ENCODE measurements at regions not wholly inside any gene's neighbourhood (a gene's known extent, or its start where the extent isn't known, plus 50 kb on each side); places are given as distances from the start of the nearest gene placed in this dataset.

DNA sequence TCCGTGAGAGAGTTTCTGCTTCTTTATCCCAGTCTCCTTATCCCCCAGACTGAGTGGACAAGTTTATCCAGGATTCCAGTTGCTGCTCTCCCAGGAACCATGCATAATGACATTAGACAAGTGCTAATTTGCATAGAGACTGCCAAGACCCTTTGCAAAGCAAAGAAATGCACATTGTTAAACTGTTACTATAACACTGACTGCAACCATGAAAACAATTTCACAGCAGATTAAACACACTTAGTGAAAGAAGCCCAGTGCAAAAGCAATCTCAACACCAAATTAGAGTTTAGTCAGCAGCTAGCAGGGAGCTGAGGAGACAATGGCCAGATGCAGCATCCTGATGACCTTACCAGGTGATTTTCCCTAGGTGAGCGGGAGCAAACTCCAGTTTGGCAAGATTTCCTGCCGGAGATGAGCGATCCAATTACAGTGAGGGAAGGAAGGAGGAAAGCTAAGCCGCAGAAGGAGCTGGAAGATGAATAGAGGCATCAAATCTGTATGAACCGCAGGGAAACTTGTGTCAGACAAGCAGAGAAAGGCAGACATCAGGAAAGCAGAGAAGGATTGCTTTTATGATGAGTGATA lies 273.8 kb upstream of the B3GAT1 start:
- Mint-ChIP-seq H3K4me3 (no peak overlapping the region), H3K27me3 (peaks cover 11% of the 10 kb centered on the region), H3K9me3 (ENCODE audit: low read depth) (no peaks in the 10 kb centered on the region), H3K27ac (no peak overlapping the region), H3K36me3 (no peaks in the 10 kb centered on the region), H3K4me1 (ENCODE audit: low read depth) (no peaks in the 10 kb centered on the region)

GRCh38 chr11:134684576-134684975 lies 272.5 kb upstream of the B3GAT1 start:
- H3K4me3 Mint-ChIP-seq, result no peak overlapping the region
- H3K4me1 Mint-ChIP-seq (ENCODE audit: low read depth), result no peaks in the 10 kb centered on the region
- no peaks in the 10 kb centered on the region for H3K9me3 Mint-ChIP-seq (ENCODE audit: low read depth)
- no peaks in the 10 kb centered on the region for H3K36me3 Mint-ChIP-seq
- H3K27me3 Mint-ChIP-seq, result peaks cover 11% of the 10 kb centered on the region
- no peak overlapping the region for H3K27ac Mint-ChIP-seq

GRCh38 chr11:134683860-134684259 lies 271.8 kb upstream of the B3GAT1 start:
- H3K36me3 Mint-ChIP-seq, result no peaks in the 10 kb centered on the region
- no peak overlapping the region for H3K4me3 Mint-ChIP-seq
- peaks cover 11% of the 10 kb centered on the region for H3K27me3 Mint-ChIP-seq
- no peaks in the 10 kb centered on the region for H3K9me3 Mint-ChIP-seq (ENCODE audit: low read depth)
- H3K27ac Mint-ChIP-seq, result no peak overlapping the region
- H3K4me1 Mint-ChIP-seq (ENCODE audit: low read depth), result no peaks in the 10 kb centered on the region

DNA sequence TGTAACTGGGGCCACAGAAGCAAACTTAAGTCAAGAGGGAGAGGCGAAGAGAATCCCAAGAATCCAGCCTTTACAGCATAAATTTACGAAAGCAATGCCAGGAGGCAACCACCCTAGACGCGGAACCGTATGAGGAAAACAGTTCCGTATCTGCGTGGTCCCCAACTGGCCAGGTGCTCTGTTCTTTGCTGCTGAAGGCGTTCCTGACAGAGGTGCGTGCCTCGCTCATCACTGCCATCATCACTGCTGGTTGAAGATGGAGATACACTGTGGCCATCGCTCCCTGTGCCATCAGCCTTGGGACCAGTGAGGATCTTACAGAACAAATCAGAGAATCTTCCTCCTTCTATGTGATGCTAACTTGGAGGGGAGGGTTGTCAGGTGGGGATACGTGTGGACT lies 270.5 kb upstream of the B3GAT1 start:
- H3K4me3 Mint-ChIP-seq, result no peak overlapping the region
- no peaks in the 10 kb centered on the region for H3K36me3 Mint-ChIP-seq
- peaks cover 11% of the 10 kb centered on the region for H3K27me3 Mint-ChIP-seq
- H3K4me1 Mint-ChIP-seq (ENCODE audit: low read depth), result no peaks in the 10 kb centered on the region
- no peaks in the 10 kb centered on the region for H3K9me3 Mint-ChIP-seq (ENCODE audit: low read depth)
- H3K27ac Mint-ChIP-seq, result no peak overlapping the region

- Mint-ChIP-seq H3K4me1 (ENCODE audit: low read depth) (no peaks in the 10 kb centered on the region), H3K9me3 (ENCODE audit: low read depth) (no peaks in the 10 kb centered on the region), H3K4me3 (no peak overlapping the region)
Measured at GRCh38 chr11:134679592-134679991, 267.6 kb upstream of the B3GAT1 start.

DNA sequence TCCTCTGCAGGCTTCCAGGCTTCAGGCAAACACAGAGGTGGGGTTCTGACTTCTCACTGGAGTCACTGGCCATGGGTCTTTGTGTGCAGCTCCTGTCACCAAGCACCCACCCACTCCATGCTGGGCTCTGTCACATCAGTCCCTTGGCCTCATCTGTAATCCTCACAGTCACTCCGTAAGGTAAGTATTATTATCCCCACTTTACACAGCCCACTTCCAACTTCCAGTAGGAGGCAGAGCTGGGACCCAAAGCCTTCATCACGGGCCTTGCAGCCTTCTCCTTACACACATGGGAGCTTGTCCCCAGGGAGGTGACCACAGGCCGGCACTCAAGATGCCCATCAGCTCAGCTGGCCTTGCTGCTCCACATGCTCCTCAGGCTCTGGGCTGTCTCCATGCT lies 266.7 kb upstream of the B3GAT1 start:
- Mint-ChIP-seq H3K4me3 (no peak overlapping the region), H3K27ac (no peak overlapping the region)

More at GRCh38 chr11:134679592-134679991, 267.6 kb upstream of the B3GAT1 start:
- H3K27me3 Mint-ChIP-seq, result peaks cover 11% of the 10 kb centered on the region
- no peak overlapping the region for H3K27ac Mint-ChIP-seq
- H3K36me3 Mint-ChIP-seq, result no peaks in the 10 kb centered on the region

DNA sequence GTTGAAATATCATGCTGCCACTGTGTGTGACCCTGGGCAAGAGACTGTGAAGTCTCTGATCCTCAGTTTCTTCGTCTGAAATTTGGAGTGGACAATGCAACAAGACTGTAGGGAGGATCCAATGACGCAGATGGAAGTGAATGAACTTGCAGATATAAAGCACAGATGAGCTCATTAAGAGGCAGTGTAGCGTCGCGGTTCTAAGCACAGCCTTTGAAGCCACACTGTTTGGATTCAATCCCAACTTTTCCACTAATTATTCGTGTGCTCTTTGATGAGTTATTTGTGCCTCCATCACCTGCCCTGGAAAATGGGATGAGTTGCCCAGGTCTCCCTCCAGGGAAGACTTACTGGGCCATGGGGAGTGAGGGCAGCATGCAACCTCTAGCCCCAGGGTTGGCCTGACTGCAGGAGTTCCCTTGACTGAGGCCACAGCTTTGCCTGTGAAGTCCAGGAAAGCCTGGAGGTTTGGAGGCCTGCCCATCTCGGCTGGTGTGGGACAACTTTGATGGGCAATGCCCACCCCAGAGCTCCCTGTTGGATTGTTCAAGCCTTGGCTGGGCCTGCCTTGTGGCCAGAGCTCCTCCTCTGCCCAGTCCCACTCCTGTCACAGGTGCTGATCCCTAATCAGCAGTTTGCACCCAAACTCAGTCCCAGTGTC lies 266.0 kb upstream of the B3GAT1 start:
- Mint-ChIP-seq H3K4me1 (ENCODE audit: low read depth) (no peaks in the 10 kb centered on the region), H3K9me3 (ENCODE audit: low read depth) (no peaks in the 10 kb centered on the region), H3K36me3 (no peaks in the 10 kb centered on the region), H3K4me3 (no peak overlapping the region), H3K27me3 (peaks cover 6% of the 10 kb centered on the region), H3K27ac (no peak overlapping the region)

More for the DNA sequence above, 266.7 kb upstream of the B3GAT1 start:
- peaks cover 11% of the 10 kb centered on the region for H3K27me3 Mint-ChIP-seq
- H3K9me3 Mint-ChIP-seq (ENCODE audit: low read depth), result no peaks in the 10 kb centered on the region
- H3K4me1 Mint-ChIP-seq (ENCODE audit: low read depth), result no peaks in the 10 kb centered on the region
- H3K36me3 Mint-ChIP-seq, result no peaks in the 10 kb centered on the region

- Mint-ChIP-seq H3K27me3 (peaks cover 5% of the 10 kb centered on the region), H3K9me3 (ENCODE audit: low read depth) (no peaks in the 10 kb centered on the region), H3K4me3 (no peak overlapping the region), H3K4me1 (ENCODE audit: low read depth) (no peaks in the 10 kb centered on the region), H3K36me3 (no peaks in the 10 kb centered on the region), H3K27ac (no peak overlapping the region)
Measured at GRCh38 chr11:134677397-134677822, 265.4 kb upstream of the B3GAT1 start.

DNA sequence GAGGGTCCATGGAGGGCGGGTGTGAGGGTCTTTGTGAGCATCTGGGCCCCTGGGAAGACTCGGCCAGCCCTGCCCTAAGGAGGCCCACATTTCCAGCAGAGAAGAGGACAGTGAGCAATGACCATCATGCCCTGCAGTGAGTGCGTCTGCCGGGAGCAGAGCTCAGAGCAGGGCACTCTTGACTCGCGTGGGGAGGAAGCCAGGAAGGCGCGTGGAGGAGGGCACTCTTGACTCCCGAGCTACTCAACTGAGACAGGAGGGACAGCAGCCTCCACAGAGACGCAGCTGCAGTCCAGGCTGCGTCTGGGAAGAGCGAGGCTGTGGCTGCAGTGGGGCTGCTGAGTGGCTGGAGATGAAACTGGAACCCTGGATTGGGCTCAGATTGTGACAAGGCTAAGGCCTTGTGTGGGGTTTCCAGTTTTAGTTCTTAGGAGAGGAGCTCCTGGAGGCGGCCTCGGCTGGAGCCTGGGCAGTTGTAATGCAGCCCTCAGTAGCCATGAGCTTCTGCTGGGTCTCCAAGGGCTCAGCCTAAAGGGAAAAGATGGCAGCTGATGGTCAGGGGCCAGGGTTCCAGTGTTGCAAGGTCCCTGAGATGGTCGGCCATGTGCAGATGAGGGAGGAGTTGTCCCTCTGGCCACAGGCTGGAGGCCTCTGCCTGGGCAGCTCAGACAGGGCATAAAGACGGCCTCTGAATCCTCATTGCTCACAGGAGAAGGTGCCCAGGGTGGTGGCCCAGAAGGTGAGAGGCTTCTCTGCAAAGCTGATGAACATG lies 264.7 kb upstream of the B3GAT1 start:
- H3K36me3 Mint-ChIP-seq, result no peaks in the 10 kb centered on the region

DNA sequence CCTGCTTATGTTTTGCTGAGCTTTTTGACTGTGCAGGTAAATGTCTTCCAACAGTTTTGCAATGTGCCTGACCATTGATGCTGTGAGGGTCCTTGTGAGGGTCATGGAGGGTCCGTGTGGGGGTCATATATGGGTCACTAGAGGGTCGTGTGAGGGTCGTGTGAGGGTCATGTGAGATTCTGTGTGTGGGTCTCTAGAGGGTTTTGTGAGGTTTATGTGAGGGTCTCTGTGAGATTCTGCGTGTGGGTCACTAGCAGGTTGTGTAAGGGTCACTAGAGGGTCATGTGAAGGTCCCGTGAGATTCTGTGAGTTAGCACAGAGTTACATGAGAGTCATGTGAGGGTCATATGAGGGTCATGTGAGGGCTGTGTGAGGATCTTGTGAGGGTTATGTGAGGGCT lies 263.9 kb upstream of the B3GAT1 start:
- no peak overlapping the region for H3K4me3 Mint-ChIP-seq
- H3K4me1 Mint-ChIP-seq (ENCODE audit: low read depth), result no peaks in the 10 kb centered on the region
- H3K36me3 Mint-ChIP-seq, result no peaks in the 10 kb centered on the region
- no peaks in the 10 kb centered on the region for H3K27me3 Mint-ChIP-seq
- no peaks in the 10 kb centered on the region for H3K9me3 Mint-ChIP-seq (ENCODE audit: low read depth)
- no peak overlapping the region for H3K27ac Mint-ChIP-seq

More for the DNA sequence above, 264.7 kb upstream of the B3GAT1 start:
- Mint-ChIP-seq H3K27me3 (peaks cover 2% of the 10 kb centered on the region), H3K27ac (no peak overlapping the region), H3K4me3 (no peak overlapping the region), H3K4me1 (ENCODE audit: low read depth) (no peaks in the 10 kb centered on the region), H3K9me3 (ENCODE audit: low read depth) (no peaks in the 10 kb centered on the region)

GRCh38 chr11:134674974-134675373 lies 262.9 kb upstream of the B3GAT1 start:
- H3K27me3 Mint-ChIP-seq, result no peaks in the 10 kb centered on the region
- no peaks in the 10 kb centered on the region for H3K4me1 Mint-ChIP-seq (ENCODE audit: low read depth)
- H3K27ac Mint-ChIP-seq, result no peak overlapping the region
- no peaks in the 10 kb centered on the region for H3K36me3 Mint-ChIP-seq
- no peak overlapping the region for H3K4me3 Mint-ChIP-seq
- H3K9me3 Mint-ChIP-seq (ENCODE audit: low read depth), result no peaks in the 10 kb centered on the region

- H3K4me1 Mint-ChIP-seq (ENCODE audit: low read depth), result no peaks in the 10 kb centered on the region
- H3K27me3 Mint-ChIP-seq, result peaks cover 3% of the 10 kb centered on the region
- H3K4me3 Mint-ChIP-seq, result no peak overlapping the region
- no peaks in the 10 kb centered on the region for H3K9me3 Mint-ChIP-seq (ENCODE audit: low read depth)
- no peak overlapping the region for H3K27ac Mint-ChIP-seq
- H3K36me3 Mint-ChIP-seq, result no peaks in the 10 kb centered on the region
Measured at GRCh38 chr11:134670961-134671370, 258.9 kb upstream of the B3GAT1 start.

DNA sequence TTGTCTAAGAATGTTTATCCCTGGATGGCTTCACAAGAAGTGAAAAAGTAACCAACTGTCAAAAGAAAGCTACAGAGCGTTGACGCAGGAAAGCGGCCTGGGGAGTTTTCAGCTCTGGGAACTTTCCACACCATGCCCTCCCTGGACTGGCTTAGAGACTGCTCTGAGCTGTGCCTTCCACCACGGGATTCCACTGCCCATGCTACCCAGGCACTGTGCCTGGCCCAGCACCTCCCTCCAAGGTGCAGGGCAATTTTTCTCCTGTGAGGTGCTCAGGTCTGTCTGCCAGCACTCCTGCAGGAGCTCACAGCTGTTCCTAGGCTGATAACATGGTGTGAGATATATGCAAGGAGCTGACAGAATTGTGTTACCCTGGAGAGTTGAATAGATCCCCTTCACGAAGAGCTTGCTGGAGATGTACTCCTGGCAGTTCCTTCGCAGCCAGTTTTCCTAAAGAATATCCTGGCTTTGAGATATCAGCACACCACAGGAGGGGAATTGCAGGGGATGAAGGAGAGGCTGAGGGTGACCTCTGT lies 258.3 kb upstream of the B3GAT1 start:
- Mint-ChIP-seq H3K9me3 (ENCODE audit: low read depth) (no peaks in the 10 kb centered on the region), H3K36me3 (no peaks in the 10 kb centered on the region), H3K27me3 (peaks cover 3% of the 10 kb centered on the region), H3K4me1 (ENCODE audit: low read depth) (no peaks in the 10 kb centered on the region), H3K27ac (no peak overlapping the region), H3K4me3 (no peak overlapping the region)

GRCh38 chr11:134669796-134670195 lies 257.8 kb upstream of the B3GAT1 start:
- no peaks in the 10 kb centered on the region for H3K36me3 Mint-ChIP-seq
- H3K4me1 Mint-ChIP-seq (ENCODE audit: low read depth), result no peaks in the 10 kb centered on the region
- H3K27me3 Mint-ChIP-seq, result peaks cover 3% of the 10 kb centered on the region
- H3K27ac Mint-ChIP-seq, result no peak overlapping the region
- no peaks in the 10 kb centered on the region for H3K9me3 Mint-ChIP-seq (ENCODE audit: low read depth)
- H3K4me3 Mint-ChIP-seq, result no peak overlapping the region

DNA sequence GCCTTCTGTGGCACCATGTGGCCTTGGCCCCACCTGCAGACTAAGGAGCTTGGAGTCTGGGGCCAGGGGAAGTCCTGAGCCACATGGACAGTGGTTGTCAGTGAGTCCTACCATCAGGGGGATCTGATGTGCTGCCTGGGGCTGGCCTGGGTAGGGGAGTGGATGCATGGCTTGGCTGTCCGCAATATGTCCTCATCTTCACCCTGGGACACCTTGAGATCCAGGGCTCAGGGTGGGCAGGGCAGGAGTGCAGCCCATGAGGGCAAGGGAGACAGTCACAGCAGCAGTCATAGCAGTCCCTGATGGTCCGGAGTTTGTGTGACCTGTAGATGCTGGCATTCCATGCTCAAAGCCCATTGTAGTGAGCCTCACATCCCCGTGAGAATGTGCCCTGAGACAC lies 256.8 kb upstream of the B3GAT1 start:
- Mint-ChIP-seq H3K9me3 (ENCODE audit: low read depth) (no peaks in the 10 kb centered on the region), H3K4me1 (ENCODE audit: low read depth) (no peaks in the 10 kb centered on the region), H3K4me3 (no peak overlapping the region), H3K27ac (no peak overlapping the region), H3K27me3 (peaks cover 3% of the 10 kb centered on the region), H3K36me3 (no peaks in the 10 kb centered on the region)

Data from activated naive CD8-positive, alpha-beta T cell (primary cell).